ENCODE measurements at regions not wholly inside any gene's neighbourhood (a gene's known extent, or its start where the extent isn't known, plus 50 kb on each side); places are given as distances from the start of the nearest gene placed in this dataset.
"Not testable (repeated sequence)": the region's sequence is repeated elsewhere in the genome, so short reads cannot be mapped to it uniquely, and the experiment has no call there.

DNA sequence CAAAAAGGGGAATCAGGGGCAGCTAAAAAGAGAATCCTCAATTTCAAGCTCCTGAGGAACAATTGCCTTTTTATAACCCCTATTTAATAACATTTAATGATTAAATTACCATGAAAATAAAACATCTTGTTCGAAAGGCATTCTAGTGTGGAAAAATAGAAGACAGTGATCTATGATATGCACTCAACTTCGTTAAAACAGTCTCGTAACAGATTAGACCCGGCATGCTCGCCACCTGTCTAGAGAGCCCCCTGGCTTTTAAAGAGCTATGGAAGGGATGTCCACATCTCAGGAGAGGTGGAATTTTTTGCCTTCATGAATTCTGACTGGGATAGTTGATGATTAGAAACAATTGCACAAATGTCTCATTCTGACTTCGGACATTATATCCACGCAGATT is 153.7 kb upstream of the MDFIC2 start:
- DNase-seq = no peak

DNA sequence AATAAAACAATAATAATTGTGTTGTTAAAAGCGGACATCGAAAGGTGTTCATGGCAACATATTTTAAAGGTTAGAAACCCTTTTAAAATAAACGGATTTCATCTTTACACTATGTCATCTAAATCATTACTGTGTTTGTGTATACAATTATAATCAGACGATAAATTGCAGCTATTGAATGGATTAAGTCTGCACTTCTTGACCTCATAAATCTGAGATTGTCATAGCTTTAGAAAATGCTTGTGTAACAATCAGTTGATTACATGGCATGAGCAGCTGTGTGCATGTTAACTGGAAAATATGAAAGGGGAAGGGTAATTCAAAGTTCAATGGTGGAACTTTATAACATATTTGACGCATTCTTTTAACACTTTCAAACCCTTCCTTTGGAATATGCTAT is 152.4 kb upstream of the MDFIC2 start:
- no peak for DNase-seq

DNA sequence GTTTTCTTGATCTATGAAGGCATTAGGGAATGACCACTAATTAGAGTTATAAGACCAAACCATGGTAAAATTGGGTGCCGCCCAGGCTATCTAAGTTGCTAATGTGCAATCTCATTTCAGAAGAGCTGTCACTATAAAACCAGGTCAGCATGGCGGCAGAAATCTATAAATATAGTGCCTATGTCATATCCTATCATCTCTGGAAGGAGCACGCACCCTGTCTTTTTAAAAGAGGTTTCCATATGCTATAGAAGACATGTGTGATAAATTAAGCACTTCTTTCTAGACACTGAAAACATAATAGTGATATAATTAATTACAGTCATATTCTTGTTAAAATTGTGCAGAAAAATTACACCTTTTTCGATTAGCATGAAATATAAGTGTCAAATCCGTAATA is 152.0 kb upstream of the MDFIC2 start:
- no peak for DNase-seq

DNA sequence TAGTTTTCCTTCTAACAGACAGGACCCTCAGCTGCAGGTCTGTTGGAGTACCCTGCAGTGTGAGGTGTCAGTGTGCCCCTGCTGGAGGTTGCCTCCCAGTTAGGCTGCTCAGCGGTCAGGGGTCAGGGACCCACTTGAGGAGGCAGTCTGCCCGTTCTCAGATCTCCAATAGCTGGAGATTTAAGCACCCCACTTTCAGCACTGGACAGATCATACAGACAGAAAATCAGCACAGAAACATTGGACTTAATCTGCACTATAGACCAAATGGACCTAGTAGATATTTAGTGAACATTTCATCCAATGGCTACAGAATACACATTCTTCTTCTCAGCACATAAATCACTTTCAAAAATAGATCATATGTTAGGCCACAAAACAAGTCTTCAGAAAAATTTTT is 137.8 kb upstream of the MDFIC2 start:
- not testable (repeated sequence) for DNase-seq

DNA sequence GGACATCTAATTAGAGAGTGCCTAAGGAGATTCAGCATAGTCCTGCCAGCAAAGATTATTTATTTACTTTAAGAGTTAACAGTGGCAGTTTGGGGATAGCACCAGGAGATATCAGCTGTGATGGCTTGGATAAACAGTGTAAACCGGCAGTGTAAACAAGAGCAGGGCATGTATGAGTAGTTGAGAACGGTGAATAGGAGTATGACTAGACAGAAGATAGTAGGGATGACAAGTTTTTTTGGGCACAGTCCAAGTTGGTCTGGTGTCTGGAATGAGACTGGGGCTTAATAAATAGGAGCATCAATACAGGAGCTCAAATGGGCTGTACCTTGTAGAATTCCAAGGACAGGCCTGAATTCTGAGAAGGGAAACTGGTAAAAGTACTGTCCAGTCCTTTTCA is 123.0 kb upstream of the MDFIC2 start:
- not testable (repeated sequence) for DNase-seq

DNA sequence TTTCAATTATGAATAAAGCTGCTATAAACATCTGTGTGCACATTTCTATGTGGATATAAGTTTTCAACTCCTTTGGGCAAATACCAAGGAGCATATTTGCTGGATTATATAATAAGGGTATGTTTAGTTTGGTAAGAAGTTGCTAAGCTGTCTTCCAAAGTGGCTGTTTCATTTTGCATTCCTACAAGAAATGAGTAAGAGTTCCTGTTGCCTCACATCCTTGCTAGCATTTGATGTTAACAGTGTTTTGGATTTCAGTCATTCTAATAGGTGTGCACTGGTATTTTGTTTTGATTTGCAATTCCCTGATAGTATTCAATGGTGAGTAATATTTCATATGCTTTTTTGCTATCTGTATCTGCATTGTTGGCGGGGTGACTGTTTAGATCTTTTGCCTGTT is 120.7 kb upstream of the MDFIC2 start:
- no peak for DNase-seq

DNA sequence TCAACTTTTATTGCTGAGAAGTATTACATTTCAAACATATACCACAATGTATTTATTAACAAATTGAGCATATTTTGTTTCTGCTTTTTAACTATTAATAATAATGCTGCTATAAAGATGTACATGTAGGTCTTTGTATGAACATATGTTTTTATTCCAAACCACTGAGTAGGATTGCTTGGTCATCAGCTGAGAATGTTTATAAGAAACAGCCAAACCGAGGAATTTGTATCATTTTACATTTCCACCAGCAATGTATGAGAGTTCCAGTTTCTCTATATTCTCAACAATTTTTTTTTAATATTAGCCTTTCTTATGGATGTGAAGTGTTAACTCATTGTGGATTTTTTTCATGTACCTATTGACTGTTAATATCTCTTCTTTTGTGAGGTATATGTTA is 119.5 kb upstream of the MDFIC2 start:
- no peak for DNase-seq

DNA sequence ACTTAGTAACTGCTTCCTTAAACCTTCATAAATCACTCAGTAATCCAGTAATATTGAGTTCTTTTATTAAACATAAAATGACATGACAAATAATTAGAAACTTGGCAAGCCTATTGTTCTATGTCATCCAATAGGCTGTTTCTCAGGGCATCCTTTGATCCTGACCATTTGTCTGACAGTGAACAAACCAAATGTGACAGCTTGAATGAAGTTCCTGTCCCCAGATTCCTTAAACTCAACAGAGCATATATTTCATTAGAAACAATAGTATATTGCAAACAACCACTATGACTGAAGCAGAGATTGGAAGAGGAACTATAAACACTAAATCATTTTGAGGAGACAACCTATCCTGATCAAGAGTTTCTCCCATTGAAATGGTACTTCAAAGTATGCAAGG is 113.6 kb upstream of the MDFIC2 start:
- no peak for DNase-seq

DNA sequence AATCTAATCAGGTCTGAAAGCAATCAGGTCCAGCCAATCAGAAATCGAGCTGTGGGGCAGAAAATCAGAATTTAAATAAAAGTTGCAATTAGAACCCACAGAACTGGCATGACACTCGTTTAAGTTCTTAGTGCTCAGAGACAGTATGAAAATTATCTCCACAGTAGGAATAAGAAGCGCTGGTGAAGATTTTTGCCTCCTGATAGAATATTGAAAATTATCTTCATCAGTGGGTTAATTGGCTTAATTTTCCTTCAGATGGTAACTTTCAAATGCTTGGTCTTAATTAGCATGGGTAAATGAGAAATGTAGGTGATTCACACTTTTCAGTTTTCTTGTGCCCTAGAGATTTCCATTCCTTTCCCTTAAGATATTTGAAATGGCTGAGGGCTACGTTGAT is 109.1 kb upstream of the MDFIC2 start:
- no peak for DNase-seq

DNA sequence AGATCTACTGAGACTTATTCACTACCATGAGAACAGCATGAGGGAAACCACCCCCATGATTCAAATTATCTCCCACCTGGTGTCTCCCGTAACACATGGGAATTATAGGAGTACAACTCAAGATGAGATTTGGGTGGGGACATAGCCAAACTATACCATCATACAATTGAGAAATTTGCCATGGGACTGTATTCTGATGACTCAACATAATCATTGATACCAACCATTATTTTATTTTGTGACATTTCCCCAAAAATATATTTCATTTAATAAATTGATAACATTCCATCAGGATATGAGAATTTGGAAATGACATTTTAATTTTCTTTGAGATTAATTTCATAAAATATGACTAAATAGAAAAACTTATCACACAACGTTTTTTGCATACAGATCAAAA is 96.6 kb upstream of the MDFIC2 start:
- DNase-seq = no peak

DNA sequence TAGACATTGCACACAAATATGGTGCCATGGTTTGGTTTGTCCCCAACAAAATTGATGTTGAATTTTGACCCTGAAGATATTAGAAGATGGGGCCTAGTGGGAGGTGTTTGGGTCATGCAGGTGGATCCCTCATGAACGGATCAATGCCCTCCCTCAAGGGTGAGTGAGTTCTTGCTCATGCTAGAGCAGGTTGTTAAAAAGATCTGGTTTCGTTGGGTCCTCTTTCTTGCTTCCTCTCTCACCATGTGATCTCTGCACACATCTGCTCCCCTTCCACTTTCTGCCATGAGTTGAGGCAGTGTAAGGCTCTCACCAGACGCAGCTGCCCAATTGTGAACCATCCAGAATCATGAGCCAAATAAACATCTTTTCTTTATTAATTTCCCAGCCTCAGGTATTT is 87.8 kb upstream of the MDFIC2 start:
- DNase-seq = no peak

DNA sequence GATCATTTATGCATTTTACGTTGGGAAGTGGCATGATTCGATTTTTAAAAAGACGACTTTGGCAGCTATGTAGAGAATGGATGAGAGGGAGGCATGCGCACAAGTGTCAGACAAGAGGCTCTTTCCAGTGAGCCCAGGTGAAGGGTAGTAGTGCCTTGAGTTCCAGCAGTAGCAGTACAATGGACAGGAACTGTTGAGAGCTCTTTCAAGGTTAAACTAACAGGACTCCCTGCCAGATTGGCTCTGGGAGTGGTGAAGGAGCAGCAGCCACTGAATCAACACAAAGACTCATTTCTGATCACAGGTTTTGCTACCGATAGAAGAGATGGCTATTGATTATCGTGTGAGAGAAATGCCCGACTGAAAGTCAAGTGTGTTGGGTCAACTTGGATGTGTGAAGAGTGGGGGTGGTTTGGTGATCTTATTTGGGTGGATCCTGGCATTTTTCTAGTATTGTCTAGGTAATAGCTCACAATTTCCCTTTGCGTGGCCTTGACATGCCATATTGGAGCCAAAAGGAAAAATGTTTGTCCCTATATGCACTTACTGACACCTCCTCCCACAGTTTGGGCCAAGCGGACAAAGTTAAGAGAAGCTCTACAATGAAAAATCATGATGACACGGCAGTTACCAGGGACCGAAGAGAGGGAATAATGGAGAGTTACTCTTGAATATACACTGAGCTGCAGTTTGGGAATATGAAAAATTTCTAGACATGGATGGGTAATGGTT is 81.6 kb upstream of the MDFIC2 start:
- DNase-seq = no peak

DNA sequence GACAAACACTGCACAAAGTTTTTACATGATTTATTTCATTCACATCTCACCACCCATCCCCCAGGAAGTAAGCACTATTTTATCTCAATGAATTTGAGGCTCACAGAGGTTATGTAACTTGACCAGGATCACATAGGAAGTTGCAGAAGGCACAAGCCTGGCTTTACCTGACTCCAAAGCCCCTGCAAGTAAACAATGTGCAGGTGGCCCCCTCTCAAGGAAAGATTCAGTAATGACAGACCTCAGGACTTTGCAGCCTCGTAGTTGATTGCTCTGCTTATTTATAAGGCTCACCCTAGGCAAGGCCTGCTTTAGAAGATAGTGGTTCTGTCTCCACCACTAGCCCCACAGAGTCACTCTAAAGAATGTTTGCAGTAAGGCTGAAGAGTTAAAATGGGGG is 79.8 kb upstream of the MDFIC2 start:
- DNase-seq = no peak

DNA sequence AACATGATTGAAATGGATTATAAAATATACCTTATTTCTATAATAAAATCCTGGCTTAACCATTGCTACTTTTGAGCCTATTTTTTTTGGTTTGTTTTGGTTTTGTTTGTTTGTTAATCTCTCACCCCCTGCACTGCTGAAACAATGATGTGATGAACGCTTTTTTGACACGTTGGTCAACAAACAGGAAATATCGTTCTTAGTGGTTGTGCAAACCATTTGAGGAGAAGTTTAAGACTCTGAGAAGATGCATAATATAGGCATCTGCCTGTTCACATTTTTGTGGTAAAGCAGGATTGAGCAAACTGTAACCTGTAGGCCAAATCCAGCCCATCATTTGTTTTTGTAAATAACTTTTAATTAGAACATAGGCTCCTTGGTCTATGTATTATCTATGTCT is 75.5 kb upstream of the MDFIC2 start:
- DNase-seq = no peak

DNA sequence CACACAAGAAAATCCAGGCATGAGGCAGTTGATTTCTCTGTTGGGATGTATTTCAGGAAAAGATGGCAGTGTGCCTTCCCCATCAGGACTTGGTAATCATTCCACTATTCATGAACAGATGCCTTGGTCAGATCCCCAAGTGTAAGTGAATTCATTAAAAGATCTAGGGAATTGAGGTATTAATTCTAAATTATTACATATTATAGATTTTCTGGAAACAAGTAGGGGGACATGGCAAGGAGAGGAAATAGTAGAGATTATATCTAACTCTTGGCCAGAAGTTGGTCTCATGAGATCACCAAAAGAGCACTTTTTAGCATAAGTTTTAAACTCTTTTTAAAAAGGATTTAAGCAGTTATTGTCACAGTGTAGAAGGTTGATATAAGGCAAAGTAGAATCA is 74.4 kb upstream of the MDFIC2 start:
- no peak for DNase-seq

DNA sequence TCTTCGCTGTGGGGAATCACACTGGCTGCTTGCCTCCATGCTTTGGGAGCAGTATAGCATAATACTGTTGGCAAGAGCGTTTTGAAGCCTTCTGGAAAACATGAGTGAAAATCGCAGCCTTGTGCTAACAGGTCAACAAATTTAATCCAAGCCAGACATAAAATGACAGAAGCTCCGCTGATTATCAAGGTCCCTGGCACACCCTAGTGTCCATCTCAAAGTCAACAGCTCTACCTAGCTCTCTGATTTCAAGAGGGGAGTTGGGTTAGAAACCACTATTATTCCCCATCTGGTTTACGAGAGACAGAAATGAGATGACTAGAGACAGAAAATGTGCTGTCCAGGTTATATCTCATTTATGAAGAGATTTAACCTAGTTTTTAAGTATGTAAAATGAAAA is 73.6 kb upstream of the MDFIC2 start:
- no peak for DNase-seq

DNA sequence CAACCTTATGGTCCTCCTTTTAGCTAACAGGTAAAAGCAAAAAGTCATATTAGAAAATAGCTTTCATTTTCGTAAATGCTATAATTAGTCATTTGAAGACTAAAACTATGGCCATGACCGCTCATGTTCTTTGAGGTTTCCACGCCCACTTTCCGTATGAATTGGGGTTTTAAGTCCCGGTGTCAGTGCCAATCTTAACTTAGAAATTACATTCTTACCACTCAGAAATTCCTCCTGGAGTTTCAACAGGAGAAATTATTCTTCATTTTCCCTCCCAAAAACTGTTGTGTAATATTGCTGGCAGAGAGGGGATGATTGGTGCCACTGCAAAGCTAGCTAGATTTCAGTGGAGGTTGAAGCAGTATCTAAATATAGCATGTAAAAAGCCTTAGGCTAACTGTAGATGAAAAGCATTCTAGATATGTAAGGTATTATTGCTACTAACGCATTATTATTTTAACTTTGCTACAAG is 71.0 kb upstream of the MDFIC2 start:
- DNase-seq = no peak

DNA sequence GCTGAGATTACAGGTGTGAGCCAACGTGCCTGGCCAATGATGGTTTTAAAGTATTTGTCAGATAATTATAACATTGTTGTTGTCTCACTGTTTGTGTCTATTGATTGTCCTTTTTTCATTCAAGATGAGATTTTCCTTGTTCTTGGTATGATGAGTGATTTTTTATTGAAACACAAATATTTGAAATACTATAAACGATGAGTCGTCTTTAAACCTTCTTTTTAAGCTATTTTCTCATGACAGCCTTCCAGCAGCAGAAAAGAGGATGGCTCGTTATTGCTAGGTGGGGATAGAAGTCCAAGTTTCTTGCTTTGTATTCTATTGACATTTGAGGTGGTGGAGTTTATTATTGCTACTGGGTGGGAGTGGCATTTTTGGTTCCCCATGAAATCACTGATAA is 61.7 kb upstream of the MDFIC2 start:
- no peak for DNase-seq

Data from hematopoietic multipotent progenitor cell treated with erythropoietin and hydrocortisone succinate and interleukin-3 and kit ligand, for 6 days (in vitro differentiated cells).